HCT116 (cell line): ENCODE measurements at regions not wholly inside any gene's neighbourhood (a gene's known extent, or its start where the extent isn't known, plus 50 kb on each side); places are given as distances from the start of the nearest gene placed in this dataset.

ENCODE experiments used
- CEBPB ChIP-seq: IDR thresholded peaks from 2 replicates; pipeline ENCODE4 v1.6.1; 2012; ENCODE audit warnings: low read depth
- EGR1 ChIP-seq: IDR thresholded peaks from 2 replicates; pipeline ENCODE4 v1.6.1; 2012; ENCODE audit warnings: low read depth
- EZH2 ChIP-seq: fragments of 200-600 bp; sonication (generic); IDR thresholded peaks from 2 replicates; pipeline ENCODE4 v1.6.1; 2017; ENCODE audit warnings: antibody characterized with exemption, mixed run types
- POLR2A ChIP-seq: IDR thresholded peaks from 2 replicates; pipeline ENCODE4 v1.7.0; 2011; ENCODE audit warnings: borderline replicate concordance; ENCODE audit not compliant: insufficient read depth, insufficient read length; ENCODE audit errors: extremely low read depth
- POLR2AphosphoS5 ChIP-seq: IDR thresholded peaks from 2 replicates; pipeline ENCODE4 v1.6.1; 2011; ENCODE audit warnings: mild to moderate bottlenecking, low read depth, low read length, moderate library complexity
- RAD21 ChIP-seq: IDR thresholded peaks from 2 replicates; pipeline ENCODE4 v1.6.1; 2012; ENCODE audit warnings: low read depth, mild to moderate bottlenecking
- SP1 ChIP-seq: IDR thresholded peaks from 2 replicates; pipeline ENCODE4 v1.6.1; 2012; ENCODE audit warnings: low read depth
- SRF ChIP-seq: IDR thresholded peaks from 2 replicates; pipeline ENCODE4 v1.6.1; 2012; ENCODE audit warnings: low read depth
- TCF7L2 ChIP-seq: IDR thresholded peaks from 2 replicates; pipeline ENCODE4 v1.7.0; 2011; ENCODE audit warnings: borderline replicate concordance, inconsistent platforms; ENCODE audit not compliant: insufficient read depth, insufficient read length; ENCODE audit errors: extremely low read depth
- YY1 ChIP-seq: IDR thresholded peaks from 2 replicates; pipeline ENCODE4 v1.6.1; 2011; ENCODE audit warnings: low read length, low read depth, moderate library complexity, mild to moderate bottlenecking; ENCODE audit not compliant: insufficient replicate concordance; ENCODE audit errors: extremely low read depth
- ZFX ChIP-seq: fragments of 450-650 bp; IDR thresholded peaks from 2 replicates; pipeline ENCODE4 v1.6.1; 2017
- TF ChIP-seq, protein P1 (sequence below), 3 experiments: fragments of 200-600 bp in 1 of 3; sonication (generic) in 1 of 3; IDR thresholded peaks in 2 of 3; conservative IDR thresholded peaks in 1 of 3; 2 replicates each; pipeline ENCODE4 v1.5.1; 2012 to 2017; ENCODE audit warnings: low read depth in 2 of 3, low read length in 2 of 3, antibody characterized with exemption in 1 of 3, borderline replicate concordance in 1 of 3, control low read depth in 1 of 3, mild to moderate bottlenecking in 1 of 3, mixed read lengths in 1 of 3, mixed run types in 1 of 3, moderate library complexity in 1 of 3; ENCODE audit not compliant: insufficient read depth in 1 of 3
- TF ChIP-seq, protein P2 (sequence below): IDR thresholded peaks from 2 replicates; pipeline ENCODE4 v1.6.1; 2012
- TF ChIP-seq, protein P3 (sequence below): IDR thresholded peaks from 2 replicates; pipeline ENCODE4 v1.6.1; 2012

DNA sequence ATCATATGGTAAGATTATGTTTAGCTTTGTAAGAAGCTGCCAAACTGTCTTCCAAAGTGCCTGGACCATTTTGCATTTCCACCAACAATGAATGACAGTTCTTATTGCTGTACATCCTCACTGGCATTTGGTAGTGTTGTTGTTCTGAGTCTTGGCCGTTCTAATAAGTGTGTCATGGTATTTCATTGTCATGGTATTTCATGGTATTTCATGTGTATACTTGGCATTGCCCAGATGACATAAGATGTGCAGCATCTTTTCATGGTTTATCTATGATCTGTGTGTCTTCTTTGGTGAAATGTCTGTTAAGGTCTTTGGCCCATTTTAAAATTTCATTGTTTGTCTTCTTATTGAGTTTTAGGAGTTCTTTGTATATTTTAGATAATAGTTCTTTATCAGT lies 224.4 kb downstream of the BCAS1 start:
- TF ChIP-seq, protein P1, sequence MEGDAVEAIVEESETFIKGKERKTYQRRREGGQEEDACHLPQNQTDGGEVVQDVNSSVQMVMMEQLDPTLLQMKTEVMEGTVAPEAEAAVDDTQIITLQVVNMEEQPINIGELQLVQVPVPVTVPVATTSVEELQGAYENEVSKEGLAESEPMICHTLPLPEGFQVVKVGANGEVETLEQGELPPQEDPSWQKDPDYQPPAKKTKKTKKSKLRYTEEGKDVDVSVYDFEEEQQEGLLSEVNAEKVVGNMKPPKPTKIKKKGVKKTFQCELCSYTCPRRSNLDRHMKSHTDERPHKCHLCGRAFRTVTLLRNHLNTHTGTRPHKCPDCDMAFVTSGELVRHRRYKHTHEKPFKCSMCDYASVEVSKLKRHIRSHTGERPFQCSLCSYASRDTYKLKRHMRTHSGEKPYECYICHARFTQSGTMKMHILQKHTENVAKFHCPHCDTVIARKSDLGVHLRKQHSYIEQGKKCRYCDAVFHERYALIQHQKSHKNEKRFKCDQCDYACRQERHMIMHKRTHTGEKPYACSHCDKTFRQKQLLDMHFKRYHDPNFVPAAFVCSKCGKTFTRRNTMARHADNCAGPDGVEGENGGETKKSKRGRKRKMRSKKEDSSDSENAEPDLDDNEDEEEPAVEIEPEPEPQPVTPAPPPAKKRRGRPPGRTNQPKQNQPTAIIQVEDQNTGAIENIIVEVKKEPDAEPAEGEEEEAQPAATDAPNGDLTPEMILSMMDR (IDR thresholded peaks at IDR 0.05 in 2 of 3, conservative IDR thresholded peaks at IDR 0.05 in 1 of 3; ENCODE audit: borderline replicate concordance in 1 of 3, insufficient read depth in 1 of 3, low read depth in 2 of 3, low read length in 2 of 3): no peak
- no peak for TF ChIP-seq YY1
- TF ChIP-seq, protein P2, sequence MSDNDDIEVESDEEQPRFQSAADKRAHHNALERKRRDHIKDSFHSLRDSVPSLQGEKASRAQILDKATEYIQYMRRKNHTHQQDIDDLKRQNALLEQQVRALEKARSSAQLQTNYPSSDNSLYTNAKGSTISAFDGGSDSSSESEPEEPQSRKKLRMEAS: no peak
- TF ChIP-seq RAD21: no peak
- no peak for TF ChIP-seq ZFX
- TF ChIP-seq SP1: no peak
- TF ChIP-seq TCF7L2: no peak
- TF ChIP-seq CEBPB: no peak
- TF ChIP-seq, protein P3, sequence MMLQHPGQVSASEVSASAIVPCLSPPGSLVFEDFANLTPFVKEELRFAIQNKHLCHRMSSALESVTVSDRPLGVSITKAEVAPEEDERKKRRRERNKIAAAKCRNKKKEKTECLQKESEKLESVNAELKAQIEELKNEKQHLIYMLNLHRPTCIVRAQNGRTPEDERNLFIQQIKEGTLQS: no peak
- no peak for TF ChIP-seq POLR2AphosphoS5
- no peak for TF ChIP-seq POLR2A
- no peak for TF ChIP-seq SRF
- TF ChIP-seq EZH2: no peak
- no peak for TF ChIP-seq EGR1
